Suprapubic skin (tissue), 4 donors: ENCODE measurements at regions not wholly inside any gene's neighbourhood (a gene's known extent, or its start where the extent isn't known, plus 50 kb on each side); places are given as distances from the start of the nearest gene placed in this dataset.

Experiments used
- DNase-seq, 2 donors: peaks; one replicate each; pipeline ENCODE4 v3.0.0-alpha.2; 2019; ENCODE audit warnings: low spot score in 2 of 2
- H3K27ac ChIP-seq: fragments of 200-600 bp; sonication (generic); one replicate; pipeline ENCODE4 v1.5.1; 2019
- H3K27me3 ChIP-seq: fragments of 200-600 bp; sonication (generic); one replicate; pipeline ENCODE4 v1.5.1; 2019
- H3K36me3 ChIP-seq: fragments of 200-600 bp; sonication (generic); one replicate; pipeline ENCODE4 v1.5.1; 2019
- H3K4me1 ChIP-seq: fragments of 200-600 bp; sonication (generic); one replicate; pipeline ENCODE4 v1.5.1; 2019
- H3K4me3 ChIP-seq: fragments of 200-600 bp; sonication (generic); one replicate; pipeline ENCODE4 v1.5.1; 2019; ENCODE audit warnings: mild to moderate bottlenecking
- H3K9me3 ChIP-seq: fragments of 200-600 bp; sonication (generic); one replicate; pipeline ENCODE4 v1.5.1; 2019
- CTCF ChIP-seq, 2 donors: fragments of 200-600 bp in 1 of 2; fragments of 450-650 bp in 1 of 2; sonication (generic) in 1 of 2; IDR thresholded peaks; one replicate each; pipeline ENCODE4 v1.5.1; 2016 to 2019; ENCODE audit warnings: antibody characterized with exemption in 2 of 2, mild to moderate bottlenecking in 1 of 2, moderate library complexity in 1 of 2
- EP300 ChIP-seq: sonication (generic); formaldehyde crosslinking; IDR thresholded peaks from one replicate; pipeline ENCODE4 v1.6.1; 2017; ENCODE audit warnings: antibody characterized with exemption
- POLR2A ChIP-seq, 2 donors: fragments of 450-650 bp; IDR thresholded peaks; one replicate each; pipeline ENCODE4 v1.6.1; 2017; ENCODE audit warnings: antibody characterized with exemption in 2 of 2, mild to moderate bottlenecking in 2 of 2, moderate library complexity in 2 of 2
- POLR2AphosphoS5 ChIP-seq, 3 donors: sonication (generic); formaldehyde crosslinking; IDR thresholded peaks; one replicate each; pipeline ENCODE4 v1.6.1; 2017; ENCODE audit warnings: antibody characterized with exemption in 3 of 3
- WGBS: methylation state at CpG from one replicate; pipeline ENCODE4 v1.1.5; 2018; 5-methylcytosine and 5-hydroxymethylcytosine counted together

- H3K36me3 ChIP-seq: no peaks in the 10 kb centered on the region
- no peak overlapping the region for H3K4me3 ChIP-seq
- peaks cover 16% of the 10 kb centered on the region for H3K4me1 ChIP-seq
- no peak for DNase-seq
- WGBS: 94% methylated on average over 4 of the region's 4 CpGs
- peaks cover 14% of the 10 kb centered on the region for H3K9me3 ChIP-seq
- no peak overlapping the region for H3K27ac ChIP-seq
- no peak for TF ChIP-seq CTCF (IDR thresholded peaks at IDR 0.05)
- no peak for TF ChIP-seq EP300
- no peak for TF ChIP-seq POLR2AphosphoS5 (IDR thresholded peaks at IDR 0.05)
- no peak for TF ChIP-seq POLR2A (IDR thresholded peaks at IDR 0.05)
- no peaks in the 10 kb centered on the region for H3K27me3 ChIP-seq
Measured at GRCh38 chr11:130729678-130730300, 186.5 kb downstream of the SNX19 start.

GRCh38 chr11:130731401-130731800, 184.9 kb downstream of the SNX19 start:
- DNase-seq: no peak
- 86% methylated on average over 5 of the region's 5 CpGs for WGBS
- no peaks in the 10 kb centered on the region for H3K36me3 ChIP-seq
- TF ChIP-seq EP300: no peak
- TF ChIP-seq POLR2A (IDR thresholded peaks at IDR 0.05): no peak
- no peak for TF ChIP-seq POLR2AphosphoS5 (IDR thresholded peaks at IDR 0.05)
- no peak for TF ChIP-seq CTCF (IDR thresholded peaks at IDR 0.05)
- H3K4me1 ChIP-seq: peaks cover 7% of the 10 kb centered on the region
- H3K27ac ChIP-seq: no peak overlapping the region
- H3K9me3 ChIP-seq: peaks cover 14% of the 10 kb centered on the region
- H3K4me3 ChIP-seq: no peak overlapping the region
- no peaks in the 10 kb centered on the region for H3K27me3 ChIP-seq

GRCh38 chr11:130732476-130732875, 183.8 kb downstream of the SNX19 start:
- Histone ChIP-seq H3K36me3 (no peaks in the 10 kb centered on the region), H3K4me3 (no peak overlapping the region), H3K9me3 (peaks cover 14% of the 10 kb centered on the region), H3K27me3 (no peaks in the 10 kb centered on the region), H3K4me1 (peaks cover 4% of the 10 kb centered on the region), H3K27ac (no peak overlapping the region)
- WGBS: 90% methylated on average over 3 of the region's 3 CpGs
- no peak for DNase-seq
- TF ChIP-seq EP300: no peak

- no peaks in the 10 kb centered on the region for H3K27me3 ChIP-seq
- TF ChIP-seq POLR2AphosphoS5 (IDR thresholded peaks at IDR 0.05) (no peak), EP300 (no peak), POLR2A (IDR thresholded peaks at IDR 0.05) (no peak), CTCF (IDR thresholded peaks at IDR 0.05) (no peak)
- 77% methylated on average over 5 of the region's 5 CpGs for WGBS
- no peak overlapping the region for H3K4me3 ChIP-seq
- H3K9me3 ChIP-seq: peaks cover 11% of the 10 kb centered on the region
- peaks cover 11% of the 10 kb centered on the region for H3K4me1 ChIP-seq
- H3K36me3 ChIP-seq: no peaks in the 10 kb centered on the region
- no peak overlapping the region for H3K27ac ChIP-seq
- no peak for DNase-seq
Measured at GRCh38 chr11:130737041-130737830, 179.0 kb downstream of the SNX19 start.

GRCh38 chr11:130737866-130738431, 178.3 kb downstream of the SNX19 start:
- Histone ChIP-seq H3K27me3 (no peaks in the 10 kb centered on the region), H3K27ac (no peak overlapping the region), H3K36me3 (no peaks in the 10 kb centered on the region), H3K9me3 (peaks cover 8% of the 10 kb centered on the region), H3K4me1 (peaks cover 11% of the 10 kb centered on the region), H3K4me3 (no peak overlapping the region)
- TF ChIP-seq POLR2A (IDR thresholded peaks at IDR 0.05) (no peak), POLR2AphosphoS5 (IDR thresholded peaks at IDR 0.05) (no peak), CTCF (IDR thresholded peaks at IDR 0.05) (no peak), EP300 (no peak)
- DNase-seq: no peak
- WGBS: 13% methylated on average over 12 of the region's 12 CpGs
